A673 (cell line): ENCODE measurements at regions not wholly inside any gene's neighbourhood (a gene's known extent, or its start where the extent isn't known, plus 50 kb on each side); places are given as distances from the start of the nearest gene placed in this dataset.
A peak's percentile ranks its signal among the peaks of the same experiment; 100 is the strongest.

ENCODE experiments used
- BruUV-seq: library from RNA; stranded (reverse); fragments of 400-500 nt; replicated peaks from 2 replicates; lab custom pipeline; 2021; lab: Mats Ljungman, UMichigan
- CTCF ChIA-PET: fragments of 300-600 bp; sonication (Branson Sonifier 250); formaldehyde crosslinking; loops from one replicate; lab custom pipeline; 2022; ENCODE audit warnings: antibody characterized with exemption; lab: Charles Lee
- POLR2A ChIA-PET: fragments of 300-600 bp; sonication (Branson Sonifier 250); formaldehyde crosslinking; loops from one replicate; lab custom pipeline; 2022; ENCODE audit warnings: antibody characterized with exemption; ENCODE audit not compliant: low non-redundant PET; lab: Charles Lee
- DNase-seq: peaks from one replicate; pipeline ENCODE4 v3.0.0-alpha.2; 2015; ENCODE audit warnings: low spot score
- H3K27ac ChIP-seq: fragments of 200-600 bp; sonication (generic); 2 replicates; pipeline ENCODE4 v1.5.1; 2016; ENCODE audit warnings: mixed run types, low read depth, mild to moderate bottlenecking, mixed read lengths, antibody characterized with exemption, low read length; ENCODE audit not compliant: poor library complexity, severe bottlenecking
- H3K27me3 ChIP-seq: fragments of 200-600 bp; sonication (generic); replicated peaks from 2 replicates; pipeline ENCODE4 v1.6.1; 2017; ENCODE audit warnings: mixed run types, low read depth, mild to moderate bottlenecking, mixed read lengths, antibody characterized with exemption, low read length; ENCODE audit not compliant: insufficient read depth, poor library complexity
- H3K36me3 ChIP-seq: fragments of 200-600 bp; sonication (generic); 2 replicates; pipeline ENCODE4 v1.6.1; 2016; ENCODE audit warnings: mixed run types, mild to moderate bottlenecking, mixed read lengths, antibody characterized with exemption, low read length; ENCODE audit not compliant: insufficient read depth, poor library complexity, severe bottlenecking
- H3K4me1 ChIP-seq: fragments of 200-600 bp; sonication (generic); 2 replicates; pipeline ENCODE4 v1.6.1; 2017; ENCODE audit warnings: mixed run types, mild to moderate bottlenecking, mixed read lengths, antibody characterized with exemption, low read length; ENCODE audit not compliant: insufficient read depth, poor library complexity, severe bottlenecking
- H3K4me3 ChIP-seq: fragments of 200-600 bp; sonication (generic); 2 replicates; pipeline ENCODE4 v1.5.1; 2016; ENCODE audit warnings: low read depth, mixed run types, mild to moderate bottlenecking, mixed read lengths, low read length; ENCODE audit not compliant: poor library complexity, severe bottlenecking
- H3K9me3 ChIP-seq: fragments of 200-600 bp; sonication (generic); 2 replicates; pipeline ENCODE4 v1.6.1; 2016; ENCODE audit warnings: mixed run types, low read depth, mild to moderate bottlenecking, mixed read lengths, antibody characterized with exemption, low read length; ENCODE audit not compliant: poor library complexity, severe bottlenecking
- EZH2 ChIP-seq: fragments of 200-600 bp; sonication (generic); IDR thresholded peaks from 2 replicates; pipeline ENCODE4 v1.6.1; 2017; ENCODE audit warnings: borderline replicate concordance, low read depth, mild to moderate bottlenecking, mixed read lengths, antibody characterized with exemption, low read length; ENCODE audit not compliant: poor library complexity, severe bottlenecking
- intact Hi-C: fragments of 100-400 bp; cut with micrococcal nuclease; formaldehyde crosslinking; loops from one replicate; pipeline ENCODE4 v1.10.0; 2022; ENCODE audit not compliant: unreplicated experiment
- TF ChIP-seq, protein P1 (sequence below): fragments of 300-800, 200-600 bp; sonication (generic); conservative IDR thresholded peaks from 2 replicates; pipeline ENCODE4 v1.5.1; 2017; ENCODE audit warnings: low read depth, mild to moderate bottlenecking, antibody characterized with exemption, low read length, moderate library complexity, mixed read lengths

DNA sequence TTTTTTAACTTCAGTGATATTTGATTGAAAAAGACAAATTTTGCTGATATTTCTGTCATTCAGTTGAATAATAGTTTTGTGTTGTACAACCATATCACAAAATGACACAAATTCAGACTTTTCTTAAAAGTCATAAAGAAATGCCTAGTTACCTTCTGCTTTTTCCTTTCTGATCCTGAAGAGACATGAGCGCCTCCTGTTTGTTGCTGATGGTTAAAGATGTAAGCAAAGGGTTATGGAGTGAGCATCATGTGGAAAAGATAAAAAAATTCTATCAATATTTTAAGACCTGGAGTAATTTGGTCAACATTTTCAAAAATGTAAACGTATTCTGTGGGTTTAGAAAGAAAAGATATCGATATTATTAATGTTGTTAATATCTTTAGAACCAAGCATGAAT lies 669.9 kb upstream of the NR3C2 start:
- TF ChIP-seq, protein P1, sequence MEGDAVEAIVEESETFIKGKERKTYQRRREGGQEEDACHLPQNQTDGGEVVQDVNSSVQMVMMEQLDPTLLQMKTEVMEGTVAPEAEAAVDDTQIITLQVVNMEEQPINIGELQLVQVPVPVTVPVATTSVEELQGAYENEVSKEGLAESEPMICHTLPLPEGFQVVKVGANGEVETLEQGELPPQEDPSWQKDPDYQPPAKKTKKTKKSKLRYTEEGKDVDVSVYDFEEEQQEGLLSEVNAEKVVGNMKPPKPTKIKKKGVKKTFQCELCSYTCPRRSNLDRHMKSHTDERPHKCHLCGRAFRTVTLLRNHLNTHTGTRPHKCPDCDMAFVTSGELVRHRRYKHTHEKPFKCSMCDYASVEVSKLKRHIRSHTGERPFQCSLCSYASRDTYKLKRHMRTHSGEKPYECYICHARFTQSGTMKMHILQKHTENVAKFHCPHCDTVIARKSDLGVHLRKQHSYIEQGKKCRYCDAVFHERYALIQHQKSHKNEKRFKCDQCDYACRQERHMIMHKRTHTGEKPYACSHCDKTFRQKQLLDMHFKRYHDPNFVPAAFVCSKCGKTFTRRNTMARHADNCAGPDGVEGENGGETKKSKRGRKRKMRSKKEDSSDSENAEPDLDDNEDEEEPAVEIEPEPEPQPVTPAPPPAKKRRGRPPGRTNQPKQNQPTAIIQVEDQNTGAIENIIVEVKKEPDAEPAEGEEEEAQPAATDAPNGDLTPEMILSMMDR = peak; percentile 31; the same call in 1 of the 2 replicates
- no peak for TF ChIP-seq EZH2
- CTCF ChIA-PET = no interaction called here
- H3K36me3 ChIP-seq = no peaks in the 10 kb centered on the region
- H3K27ac ChIP-seq = no peak overlapping the region
- no peaks in the 10 kb centered on the region for H3K27me3 ChIP-seq
- H3K4me1 ChIP-seq = no peaks in the 10 kb centered on the region
- POLR2A ChIA-PET = no interaction called here
- intact Hi-C loops = no loop called here
- no peaks in the 10 kb centered on the region for H3K9me3 ChIP-seq
- no TSS peak for BruUV-seq
- no peak overlapping the region for H3K4me3 ChIP-seq
- no peak for DNase-seq

DNA sequence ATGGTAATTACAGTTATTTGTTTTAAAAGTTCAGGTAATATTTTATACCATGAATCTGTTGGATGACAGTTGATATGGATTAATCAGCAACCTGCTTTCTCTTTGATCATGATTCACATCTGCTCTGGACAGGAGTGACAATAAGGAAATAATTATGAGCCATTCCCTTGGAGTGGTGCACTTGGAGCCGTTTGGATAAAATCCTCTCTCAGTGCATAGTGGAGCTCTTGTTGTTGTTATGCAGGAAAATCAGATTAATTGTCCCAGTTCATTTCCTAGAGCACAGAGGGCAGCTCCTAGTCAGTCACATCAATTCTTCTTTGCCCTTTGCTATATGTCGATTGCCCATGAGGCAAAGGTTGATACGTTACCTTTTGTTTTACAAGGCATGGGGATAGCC lies 668.3 kb upstream of the NR3C2 start:
- intact Hi-C loops = no loop called here
- CTCF ChIA-PET = no interaction called here
- BruUV-seq = no TSS peak

DNA sequence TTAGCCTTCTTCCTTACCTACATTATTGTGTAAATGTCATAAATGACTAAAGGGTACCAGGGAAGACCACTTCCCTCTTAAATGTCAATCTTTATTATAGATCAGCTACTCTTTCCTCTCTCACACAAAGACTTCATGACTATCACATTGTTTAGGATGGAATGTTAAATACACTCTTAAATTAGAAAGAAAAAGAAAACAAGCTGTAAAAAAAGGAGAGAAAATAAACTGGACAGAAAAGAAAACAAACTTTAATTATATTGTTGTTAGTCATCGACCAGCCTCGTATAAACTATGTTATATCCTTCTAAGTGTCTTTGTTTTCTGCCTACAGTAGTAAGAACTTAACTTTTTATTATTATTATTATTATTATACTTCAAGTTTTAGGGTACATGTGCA lies 666.4 kb upstream of the NR3C2 start:
- BruUV-seq = no TSS peak
- H3K36me3 ChIP-seq = no peaks in the 10 kb centered on the region
- intact Hi-C loops = no loop called here
- H3K9me3 ChIP-seq = no peaks in the 10 kb centered on the region
- no peaks in the 10 kb centered on the region for H3K4me1 ChIP-seq
- H3K27ac ChIP-seq = no peak overlapping the region
- ChIA-PET CTCF (no interaction called here), POLR2A (no interaction called here)
- TF ChIP-seq, protein P1 = no peak
- TF ChIP-seq EZH2 = no peak
- no peak for DNase-seq
- H3K4me3 ChIP-seq = no peak overlapping the region
- H3K27me3 ChIP-seq = no peaks in the 10 kb centered on the region

More for the DNA sequence above, 668.3 kb upstream of the NR3C2 start:
- H3K27me3 ChIP-seq = no peaks in the 10 kb centered on the region
- H3K4me3 ChIP-seq = no peak overlapping the region
- H3K9me3 ChIP-seq = no peaks in the 10 kb centered on the region
- no peak for DNase-seq
- H3K36me3 ChIP-seq = no peaks in the 10 kb centered on the region
- TF ChIP-seq EZH2 = no peak
- TF ChIP-seq, protein P1 = no peak
- no peaks in the 10 kb centered on the region for H3K4me1 ChIP-seq
- H3K27ac ChIP-seq = no peak overlapping the region
- POLR2A ChIA-PET = no interaction called here
